Left lobe of liver (tissue), 2 donors: ENCODE measurements at regions not wholly inside any gene's neighbourhood (a gene's known extent, or its start where the extent isn't known, plus 50 kb on each side); places are given as distances from the start of the nearest gene placed in this dataset.

Experiments
- ATAC-seq: fragments of 200-7000 bp; cut with Tn5 transposase; one replicate; pipeline ENCODE4 v1.9.1; 2020; ENCODE audit warnings: mild to moderate bottlenecking, moderate library complexity
- DNase-seq: peaks from one replicate; pipeline ENCODE4 v3.0.0-alpha.2; 2020; ENCODE audit warnings: low spot score
- donor health status: DM: no; HTN: no; CAD: no; lungs with moderate emphysema.
- donor health status: DM: no; HTN: yes; CAD: no.

DNA sequence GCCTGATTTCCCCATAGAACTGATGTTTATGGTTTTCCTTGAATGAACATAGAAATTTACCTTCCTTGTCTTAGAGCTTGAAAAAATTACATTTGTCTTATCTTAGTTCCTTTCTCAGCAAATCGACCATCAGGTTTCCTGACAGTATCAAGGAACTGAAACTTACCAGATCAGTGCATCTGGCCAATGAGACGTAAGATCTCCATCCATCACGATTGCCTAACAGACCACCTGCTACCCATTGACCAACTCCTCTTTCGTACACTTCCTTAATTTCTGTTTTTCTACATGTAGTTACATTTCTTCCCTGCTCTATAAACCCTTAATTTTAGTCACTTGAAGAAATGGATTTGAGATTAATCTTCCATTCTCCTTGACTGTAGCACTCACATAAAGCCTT is 57.4 kb upstream of the TMPRSS15 start:
- ATAC-seq (no peak), DNase-seq (no peak)

DNA sequence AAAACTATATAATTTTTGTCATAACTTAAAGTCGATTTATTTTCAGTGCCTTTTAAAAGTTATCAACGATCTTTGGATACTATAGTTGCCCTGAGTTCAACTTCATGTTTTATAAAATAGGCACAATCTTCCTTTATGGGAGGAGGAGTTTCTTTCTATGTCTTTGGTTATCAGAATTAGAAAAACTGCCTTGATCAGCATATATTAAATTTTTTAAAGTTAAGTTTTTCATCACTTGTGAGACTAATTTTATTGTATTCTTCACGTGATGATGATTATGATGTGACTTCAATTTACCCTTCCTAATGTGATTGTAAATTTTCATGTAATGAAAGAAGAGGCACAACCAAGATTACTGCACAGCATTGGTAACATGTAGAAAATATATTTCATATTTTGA is 58.2 kb upstream of the TMPRSS15 start:
- no peak for ATAC-seq
- DNase-seq = no peak

DNA sequence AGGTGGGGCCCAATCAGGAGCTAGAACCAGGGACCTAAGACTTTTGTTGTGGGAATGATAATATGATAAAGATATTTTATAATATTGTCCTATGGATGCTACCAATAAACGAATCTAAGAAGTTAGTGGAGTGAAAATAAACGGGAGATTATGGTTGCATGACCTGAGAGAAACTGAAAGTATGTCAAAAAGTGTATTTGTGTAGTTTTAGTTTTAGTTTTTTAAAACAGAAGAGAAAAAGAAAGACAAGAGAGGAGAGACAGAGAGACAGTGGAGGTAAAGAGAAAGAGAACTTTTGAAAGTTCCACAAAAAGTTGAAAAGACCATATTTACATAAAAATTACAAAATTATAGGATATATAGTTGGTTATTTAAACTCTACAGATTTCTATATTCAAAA is 64.1 kb upstream of the TMPRSS15 start:
- no peak for ATAC-seq
- no peak for DNase-seq

DNA sequence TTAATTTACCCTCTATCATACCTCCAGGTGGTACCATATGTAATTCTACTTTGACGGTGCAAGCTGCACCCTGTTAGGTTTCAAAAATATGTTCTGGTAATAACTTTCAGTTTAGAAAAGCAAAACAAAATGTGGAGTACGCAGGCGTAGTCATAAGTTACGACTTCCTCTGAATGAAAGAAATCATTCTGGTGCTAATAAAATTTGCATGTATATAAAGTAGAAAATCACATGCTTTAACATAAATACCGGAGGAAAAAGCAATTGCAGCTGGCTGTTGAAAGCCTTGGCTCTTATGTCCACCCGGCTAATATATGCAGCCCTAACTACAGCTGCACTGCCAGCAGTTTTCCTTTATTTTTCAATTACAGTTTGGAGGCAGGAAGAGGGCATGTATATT is 65.2 kb upstream of the TMPRSS15 start:
- no peak for DNase-seq

DNA sequence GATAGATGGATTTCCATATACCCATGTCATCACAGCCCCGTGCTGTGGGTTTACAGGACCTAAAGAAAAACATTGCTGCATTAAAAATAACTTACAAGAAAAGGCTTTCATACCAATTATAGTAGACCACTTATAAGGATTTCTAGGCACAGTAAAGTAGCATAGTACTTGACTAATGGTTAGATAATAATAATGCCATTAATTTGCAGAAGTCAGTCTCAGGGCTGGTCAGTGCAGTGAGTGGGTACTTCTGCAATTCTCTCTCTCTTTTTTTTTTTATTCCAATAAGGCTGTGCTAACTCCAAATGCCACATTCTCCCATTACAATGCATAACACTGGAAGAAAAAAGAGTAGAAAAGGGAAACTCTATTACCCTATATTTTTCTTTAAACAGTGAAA is 73.1 kb upstream of the TMPRSS15 start:
- DNase-seq (no peak), ATAC-seq (no peak)

More for the DNA sequence above, 65.2 kb upstream of the TMPRSS15 start:
- ATAC-seq = no peak

DNA sequence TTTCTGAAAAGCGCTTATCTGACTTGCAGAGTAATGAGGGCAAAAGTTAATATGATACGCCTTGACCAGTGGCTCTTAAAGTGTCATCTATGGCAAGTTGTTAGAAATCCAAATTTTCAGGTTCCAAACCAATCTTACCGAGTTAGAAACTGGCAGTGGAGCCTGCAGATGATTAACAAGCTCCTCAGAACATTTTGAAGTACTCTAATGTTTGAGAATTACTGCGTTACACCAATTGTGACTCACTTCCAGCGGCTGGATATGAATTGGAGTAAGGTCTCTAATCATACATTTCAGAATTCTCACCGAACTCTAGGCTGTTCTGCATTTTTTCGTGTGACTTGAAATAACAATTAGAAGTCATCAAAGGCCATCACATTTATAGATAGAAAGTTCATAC is 73.5 kb upstream of the TMPRSS15 start:
- ATAC-seq (no peak), DNase-seq (no peak)

DNA sequence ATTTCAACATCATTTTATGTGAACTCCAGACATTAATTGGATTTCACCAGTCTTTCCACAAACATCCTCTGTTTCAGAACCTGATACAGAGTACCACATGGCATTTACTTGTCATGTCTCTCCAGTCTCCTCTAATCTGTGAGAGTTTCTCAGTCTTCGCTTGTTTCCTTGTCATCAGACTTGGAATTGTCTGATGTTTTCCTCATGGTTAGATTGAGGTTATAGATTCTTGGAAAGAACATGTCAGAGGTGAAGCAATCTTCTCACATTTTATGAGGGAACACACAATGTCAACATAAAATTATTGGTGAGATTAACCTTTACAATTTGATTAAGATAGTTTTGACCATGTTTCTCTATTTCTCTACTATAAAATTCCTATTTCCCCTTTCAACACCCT is 74.9 kb upstream of the TMPRSS15 start:
- no peak for DNase-seq
- no peak for ATAC-seq

DNA sequence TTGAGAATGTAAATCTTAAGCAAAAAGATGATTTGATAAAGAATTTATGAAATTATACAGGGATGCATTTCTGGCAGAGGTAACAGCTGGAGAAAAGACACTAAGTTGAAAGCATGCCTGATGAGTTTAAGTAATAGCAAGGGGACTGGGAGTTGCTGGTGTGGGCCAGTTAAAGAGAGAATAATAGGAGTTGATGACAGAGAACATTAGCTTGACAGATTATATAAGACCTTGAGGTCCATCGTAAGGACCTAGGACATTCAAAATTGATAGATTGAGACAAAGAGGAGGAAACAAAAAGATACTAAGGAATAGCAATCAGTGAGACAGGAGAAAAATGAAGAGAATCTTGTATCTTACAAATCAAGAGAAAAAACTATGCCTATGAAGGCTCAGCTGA is 84.7 kb upstream of the TMPRSS15 start:
- ATAC-seq = no peak
- no peak for DNase-seq

DNA sequence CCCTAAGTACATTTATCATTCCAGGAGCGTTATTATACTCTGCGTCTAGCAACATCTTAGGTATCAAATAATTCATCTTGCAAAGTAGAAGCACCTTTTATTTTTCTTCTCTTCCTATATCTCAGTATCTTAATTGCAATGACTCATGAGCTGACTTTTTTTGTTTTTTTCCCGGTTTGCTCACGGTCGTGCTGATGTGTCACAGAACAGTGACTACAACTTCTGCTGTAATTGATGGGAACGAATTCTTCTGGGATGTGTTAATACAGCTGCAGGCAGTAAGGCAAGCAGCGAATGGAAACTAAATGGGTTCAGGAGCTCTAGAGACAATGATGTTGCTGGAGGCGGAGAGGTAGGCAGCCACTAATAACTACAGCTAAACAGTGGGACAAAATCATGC is 89.8 kb upstream of the TMPRSS15 start:
- no peak for ATAC-seq
- DNase-seq = no peak

DNA sequence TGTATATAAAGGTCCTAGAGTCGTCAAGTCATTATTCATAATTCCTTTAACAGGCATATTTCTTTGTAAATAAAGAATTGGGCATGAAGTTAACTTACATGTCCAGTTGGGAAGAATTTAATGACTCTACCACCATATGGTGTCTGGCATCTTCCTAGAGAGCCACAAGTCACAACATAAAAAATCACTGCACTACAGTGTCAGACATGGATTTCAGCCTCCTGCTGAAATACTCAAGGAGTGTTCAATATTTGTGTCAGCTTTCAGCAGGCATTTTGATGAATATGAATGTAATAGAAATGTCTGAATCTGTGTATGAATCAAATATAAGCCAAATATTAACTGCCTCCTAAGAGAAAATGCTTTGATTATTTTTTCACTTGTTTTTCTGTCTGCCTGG is 91.9 kb upstream of the TMPRSS15 start:
- no peak for DNase-seq

DNA sequence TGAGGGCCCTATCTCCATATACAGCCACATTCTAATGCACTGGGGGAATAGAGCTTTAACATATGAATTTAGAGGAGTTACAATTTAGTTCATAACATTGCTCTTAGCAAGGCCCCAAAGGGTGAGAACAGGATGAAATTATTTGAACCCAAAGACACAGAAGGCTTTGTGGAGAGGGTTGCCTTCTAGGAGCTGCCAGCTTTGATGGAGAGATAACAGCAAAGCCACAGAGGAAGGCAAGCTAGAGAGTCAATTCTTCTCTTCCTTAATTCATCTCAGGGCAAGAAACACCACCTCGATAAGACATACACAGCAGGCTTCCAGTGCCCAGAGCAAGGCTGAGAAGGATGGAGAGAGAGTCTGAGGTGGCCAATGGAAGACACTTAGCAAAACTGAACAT is 94.8 kb upstream of the TMPRSS15 start:
- ATAC-seq (no peak), DNase-seq (no peak)

More for the DNA sequence above, 91.9 kb upstream of the TMPRSS15 start:
- no peak for ATAC-seq

DNA sequence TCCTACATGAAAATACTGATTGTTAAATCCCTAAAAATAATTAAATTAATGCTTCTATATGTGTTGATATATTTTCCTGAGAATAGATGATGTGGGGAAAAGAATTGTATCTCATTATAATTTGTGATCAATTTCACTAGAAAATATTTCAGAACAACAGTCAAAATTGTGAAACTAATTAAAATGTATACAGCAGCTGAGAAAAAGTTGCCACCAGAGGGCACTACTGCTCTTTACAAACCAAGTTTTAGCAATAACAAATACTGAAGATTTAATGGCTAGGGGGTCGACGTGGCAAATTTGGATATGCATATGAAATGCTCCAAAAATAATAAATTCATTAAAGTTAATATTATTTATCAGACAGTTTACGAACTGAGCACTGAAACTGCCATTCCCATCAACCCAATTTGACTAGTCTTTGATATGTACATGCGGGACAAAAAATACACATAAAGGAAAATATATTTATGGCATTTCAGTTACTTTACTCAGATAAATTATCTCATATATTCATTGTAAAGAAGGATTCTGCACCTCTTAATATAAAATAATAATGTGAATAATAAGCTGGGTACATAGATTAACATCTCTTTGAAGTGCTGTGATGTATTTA is 96.3 kb upstream of the TMPRSS15 start:
- DNase-seq (no peak), ATAC-seq (no peak)

DNA sequence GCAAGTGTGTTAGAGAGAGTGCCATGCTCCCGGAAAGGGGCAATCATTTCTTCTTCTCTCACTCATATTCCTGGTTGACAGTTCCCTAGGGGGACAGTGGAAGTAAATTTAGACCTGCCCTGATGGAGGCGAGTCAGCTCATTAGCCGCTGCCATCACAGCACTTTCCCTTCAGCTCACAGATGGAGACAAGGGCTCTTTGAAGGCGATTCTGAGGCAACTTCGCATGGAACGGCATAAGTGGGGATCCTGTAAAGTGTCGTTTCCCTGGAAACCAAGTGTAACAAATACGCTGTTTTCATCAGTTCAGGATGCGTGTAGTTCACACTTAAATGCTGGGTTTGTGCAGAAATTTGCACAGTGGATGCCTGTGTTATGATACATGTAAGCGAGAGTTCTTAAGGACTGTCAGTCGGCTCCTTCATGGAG is 114.5 kb upstream of the TMPRSS15 start:
- DNase-seq = no peak
- no peak for ATAC-seq

DNA sequence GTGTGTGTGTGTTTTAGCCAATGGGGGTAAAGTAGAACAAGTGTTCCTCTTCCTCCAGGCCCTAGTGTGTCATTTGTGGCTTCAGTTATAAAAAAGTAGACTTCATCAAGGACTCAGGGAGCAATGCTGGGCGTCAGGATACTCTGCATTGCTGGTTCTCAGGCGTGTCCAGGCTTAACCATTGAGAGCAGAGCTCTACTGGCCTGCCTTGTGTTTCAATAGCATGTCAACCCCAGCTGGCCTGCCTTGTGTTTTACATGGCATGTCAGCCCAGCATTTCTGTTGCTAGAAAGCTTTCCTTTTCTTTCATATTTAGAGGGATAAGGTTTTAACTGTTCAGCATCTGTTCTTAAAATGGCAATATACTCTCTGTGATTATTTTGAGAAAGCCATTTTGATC is 117.6 kb upstream of the TMPRSS15 start:
- ATAC-seq (no peak), DNase-seq (no peak)

DNA sequence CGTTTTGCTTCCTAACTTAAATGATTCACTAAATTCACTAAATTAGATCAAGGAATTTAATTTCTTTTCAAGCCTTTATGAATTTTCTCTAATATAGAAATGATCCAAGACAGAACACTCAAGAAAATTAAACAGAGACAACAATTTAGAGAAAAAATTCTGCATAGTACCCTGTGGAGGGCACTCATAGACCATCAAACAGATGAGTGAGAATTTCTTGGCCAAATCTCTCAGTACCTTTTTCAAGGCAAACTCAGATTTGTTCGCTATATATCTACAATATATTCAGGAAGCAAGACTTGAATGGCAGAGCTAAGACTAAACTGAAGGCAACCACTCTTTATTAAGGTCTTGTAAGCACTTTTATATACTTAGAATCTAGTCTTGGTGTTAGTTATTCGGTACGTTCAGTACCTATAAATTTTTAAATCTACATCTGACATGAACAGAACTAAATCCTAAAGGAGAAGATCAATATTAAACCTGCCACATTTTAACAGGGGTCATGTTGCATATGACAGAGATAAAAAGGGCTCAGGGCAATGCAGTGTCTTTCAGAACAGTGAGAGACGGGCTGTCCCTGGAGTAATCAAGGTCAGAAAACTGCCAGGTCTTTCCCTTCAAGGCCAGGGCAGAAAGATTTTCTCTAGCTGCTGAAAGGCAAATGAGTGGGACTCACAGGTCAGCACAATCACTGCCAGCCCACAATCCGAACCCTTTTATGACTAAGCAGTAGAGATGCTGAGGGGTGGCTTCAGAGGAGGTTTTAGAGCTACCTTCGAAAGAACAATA is 118.8 kb upstream of the TMPRSS15 start:
- DNase-seq = no peak
- no peak for ATAC-seq

DNA sequence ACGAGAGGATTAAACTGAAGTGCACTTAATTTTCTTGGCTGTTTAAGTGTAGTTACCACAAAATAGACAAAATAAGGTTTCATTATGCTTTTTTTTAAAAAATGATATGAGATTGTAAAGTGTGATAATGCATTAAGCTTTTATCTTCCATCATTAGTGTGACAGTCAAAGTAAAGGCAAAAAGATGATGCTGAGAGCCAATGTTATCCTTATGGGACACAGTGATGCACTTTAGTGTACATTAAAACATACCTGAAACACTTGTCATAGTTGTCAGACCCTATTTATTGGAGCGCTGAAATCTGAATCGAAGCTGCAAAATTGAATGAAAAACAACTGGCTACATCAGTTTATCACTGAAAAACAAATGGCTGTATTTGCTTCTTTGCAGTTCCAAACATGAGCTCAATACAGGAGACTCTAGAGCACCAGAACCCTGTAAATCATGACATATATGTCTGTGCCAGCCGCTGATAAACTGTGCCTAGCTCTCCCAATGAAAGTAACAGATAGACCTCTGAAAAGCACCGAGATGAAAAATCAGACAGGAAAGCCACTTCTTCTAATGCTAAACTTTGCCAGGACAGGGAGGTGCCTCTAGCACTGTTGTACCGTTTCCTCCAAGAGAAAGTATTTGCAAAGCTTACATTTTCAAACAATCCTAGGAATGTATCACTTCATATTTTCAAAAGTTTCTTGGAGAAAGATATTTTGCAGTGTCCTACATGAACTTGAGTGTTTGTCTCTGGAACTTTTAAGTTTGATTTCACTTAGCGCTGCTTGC is 120.7 kb upstream of the TMPRSS15 start:
- DNase-seq (no peak), ATAC-seq (no peak)

DNA sequence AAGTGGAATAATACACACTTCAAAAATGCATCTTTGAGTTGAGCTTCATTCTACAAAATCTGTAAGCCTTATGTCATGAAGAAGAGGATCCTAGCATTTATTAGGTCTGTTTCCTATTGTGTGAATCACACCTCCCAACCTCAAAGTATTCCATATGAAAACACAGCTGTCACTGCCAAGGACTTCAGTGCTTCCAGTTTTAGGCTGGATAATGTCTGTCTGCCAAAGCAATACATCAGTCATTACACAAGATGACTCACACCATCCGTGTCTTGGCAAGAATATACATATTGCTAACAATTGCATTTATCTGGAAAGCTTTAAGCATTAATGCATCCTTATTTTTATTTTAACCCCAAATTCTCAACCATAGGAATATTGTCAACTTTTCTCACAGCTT is 125.7 kb upstream of the TMPRSS15 start:
- ATAC-seq = no peak
- DNase-seq = no peak

DNA sequence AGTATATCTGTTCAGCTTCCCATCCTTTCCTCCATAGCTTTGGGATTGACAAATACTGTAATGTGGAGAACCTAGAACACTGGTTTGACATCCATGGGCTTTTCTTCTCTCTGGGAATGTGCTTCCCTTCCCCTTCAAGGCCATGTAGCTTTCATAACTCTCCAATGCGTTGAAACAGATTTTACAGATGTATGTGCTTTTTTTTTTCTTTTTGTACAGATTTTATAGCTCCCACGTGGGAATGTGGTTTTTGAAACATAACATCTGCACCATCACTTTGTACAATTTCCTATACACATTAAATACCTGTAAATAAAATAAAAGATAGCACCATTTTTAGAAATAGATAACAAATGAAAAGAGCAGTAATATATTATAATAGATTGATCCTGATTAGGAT is 138.5 kb upstream of the TMPRSS15 start:
- ATAC-seq = no peak
- no peak for DNase-seq

DNA sequence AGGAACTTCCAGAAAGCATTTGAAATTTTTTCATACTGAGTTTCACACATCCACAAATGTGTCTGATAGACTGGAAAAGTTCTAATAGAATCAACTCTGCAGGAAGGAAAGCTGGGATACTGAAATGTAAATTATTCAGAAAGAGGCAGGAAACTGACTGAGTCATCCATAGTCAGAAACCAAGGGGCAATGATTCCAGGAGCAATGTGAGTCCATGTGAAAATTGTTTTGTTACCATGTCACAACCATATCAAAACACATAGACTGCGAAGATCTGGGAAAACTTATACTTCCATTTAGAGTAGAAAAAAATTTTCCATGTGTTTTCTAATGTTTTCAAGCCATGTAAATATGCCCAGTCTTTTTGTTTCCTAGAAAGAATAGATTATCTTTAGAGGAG is 142.3 kb upstream of the TMPRSS15 start:
- DNase-seq (no peak), ATAC-seq (no peak)

DNA sequence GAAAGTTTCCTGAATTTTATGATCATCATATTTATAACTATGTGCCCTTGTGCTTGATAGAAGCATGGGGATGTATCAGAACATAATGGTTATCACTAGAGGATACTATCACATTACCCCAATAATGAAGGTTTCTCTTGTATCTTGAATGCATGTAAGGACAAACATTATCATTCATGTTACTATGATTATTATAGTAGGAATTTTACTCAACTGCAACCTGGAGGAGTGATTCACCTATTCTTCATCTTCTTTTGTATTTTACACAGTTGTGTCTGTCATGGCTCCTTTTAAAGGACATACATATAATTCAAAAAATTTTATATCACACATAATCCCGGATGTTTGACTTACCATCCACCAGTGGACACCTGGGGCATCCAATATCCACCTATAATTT is 143.8 kb upstream of the TMPRSS15 start:
- DNase-seq = no peak
- ATAC-seq = no peak

DNA sequence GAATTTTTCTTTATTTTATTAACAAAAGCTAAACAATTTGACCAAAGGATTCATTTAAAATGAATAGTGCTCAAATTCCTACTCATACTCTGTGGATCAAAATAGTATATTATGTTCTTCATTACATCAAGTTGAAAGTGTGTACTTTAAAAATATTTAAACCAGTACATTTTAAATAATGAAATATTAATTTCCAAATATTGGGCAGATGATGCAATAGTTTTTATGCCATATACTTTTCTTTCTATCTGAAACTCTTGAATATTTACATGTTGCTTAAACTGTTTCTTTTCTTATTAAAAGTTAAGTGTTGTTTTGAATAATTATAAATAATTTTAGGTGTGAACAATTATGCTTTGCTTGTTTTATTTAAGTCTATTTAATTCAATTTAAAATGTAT is 144.7 kb upstream of the TMPRSS15 start:
- no peak for ATAC-seq

More for the DNA sequence above, 144.7 kb upstream of the TMPRSS15 start:
- no peak for DNase-seq
